ENCODE measurements at regions not wholly inside any gene's neighbourhood (a gene's known extent, or its start where the extent isn't known, plus 50 kb on each side); places are given as distances from the start of the nearest gene placed in this dataset.

GRCh38 chr20:57890202-57890800 lies 180.5 kb upstream of the PMEPA1 start:
- no peak for DNase-seq

GRCh38 chr20:57888591-57888990 lies 178.8 kb upstream of the PMEPA1 start:
- DNase-seq: no peak

- no peak for DNase-seq
Observed at GRCh38 chr20:57884956-57885355, 175.1 kb upstream of the PMEPA1 start.

GRCh38 chr20:57883761-57884160 lies 173.9 kb upstream of the PMEPA1 start:
- DNase-seq: no peak

- no peak for DNase-seq
Observed at GRCh38 chr20:57883224-57883623, 173.4 kb upstream of the PMEPA1 start.

- no peak for DNase-seq
Observed at GRCh38 chr20:57882451-57883161, 172.8 kb upstream of the PMEPA1 start.

- DNase-seq: no peak
Observed at GRCh38 chr20:57881466-57882385, 171.9 kb upstream of the PMEPA1 start.

- no peak for DNase-seq
Observed at GRCh38 chr20:57880571-57880892, 170.7 kb upstream of the PMEPA1 start.

- no peak for DNase-seq
Observed at GRCh38 chr20:57879779-57880570, 170.2 kb upstream of the PMEPA1 start.

- DNase-seq: no peak
Observed at GRCh38 chr20:57879437-57879778, 169.6 kb upstream of the PMEPA1 start.

GRCh38 chr20:57878786-57879424 lies 169.1 kb upstream of the PMEPA1 start:
- DNase-seq: no peak

- DNase-seq: no peak
Observed at GRCh38 chr20:57877995-57878394, 168.2 kb upstream of the PMEPA1 start.

GRCh38 chr20:57877131-57877824 lies 167.5 kb upstream of the PMEPA1 start:
- DNase-seq: no peak

- no peak for DNase-seq
Observed at GRCh38 chr20:57876163-57876562, 166.3 kb upstream of the PMEPA1 start.

GRCh38 chr20:57874141-57874540 lies 164.3 kb upstream of the PMEPA1 start:
- DNase-seq: no peak

- no peak for DNase-seq
Observed at GRCh38 chr20:57872816-57873409, 163.1 kb upstream of the PMEPA1 start.

GRCh38 chr20:57871237-57871632 lies 161.4 kb upstream of the PMEPA1 start:
- no peak for DNase-seq

GRCh38 chr20:57870597-57871236 lies 160.9 kb upstream of the PMEPA1 start:
- DNase-seq: no peak

- DNase-seq: no peak
Observed at GRCh38 chr20:57869951-57870315, 160.1 kb upstream of the PMEPA1 start.

- DNase-seq: no peak
Observed at GRCh38 chr20:57869291-57869950, 159.6 kb upstream of the PMEPA1 start.

- DNase-seq: no peak
Observed at GRCh38 chr20:57868310-57868709, 158.5 kb upstream of the PMEPA1 start.
